GM06990 (cell line): ENCODE measurements at regions not wholly inside any gene's neighbourhood (a gene's known extent, or its start where the extent isn't known, plus 50 kb on each side); places are given as distances from the start of the nearest gene placed in this dataset.

ENCODE experiments used
- DNase-seq: peaks from one replicate; pipeline ENCODE4 v3.0.0-alpha.2; 2011; ENCODE audit not compliant: insufficient read length; ENCODE audit errors: extremely low read depth
- H3K27me3 ChIP-seq: replicated peaks from 2 replicates; pipeline ENCODE4 v1.6.0; 2011; ENCODE audit warnings: low read length; ENCODE audit not compliant: control insufficient read depth, insufficient read depth
- H3K36me3 ChIP-seq: 2 replicates; pipeline ENCODE4 v1.5.1; 2011; ENCODE audit warnings: low read length; ENCODE audit not compliant: control insufficient read depth, insufficient read depth
- H3K4me3 ChIP-seq: replicated peaks from 2 replicates; pipeline ENCODE4 v1.5.1; 2011; ENCODE audit warnings: low read depth, mild to moderate bottlenecking, control low read depth, low read length
- TF ChIP-seq, protein P1 (sequence below): IDR thresholded peaks from 2 replicates; pipeline ENCODE4 v1.5.1; 2011; ENCODE audit warnings: low read length, control low read depth, mild to moderate bottlenecking, inconsistent platforms; ENCODE audit not compliant: insufficient read depth, poor library complexity, severe bottlenecking

DNA sequence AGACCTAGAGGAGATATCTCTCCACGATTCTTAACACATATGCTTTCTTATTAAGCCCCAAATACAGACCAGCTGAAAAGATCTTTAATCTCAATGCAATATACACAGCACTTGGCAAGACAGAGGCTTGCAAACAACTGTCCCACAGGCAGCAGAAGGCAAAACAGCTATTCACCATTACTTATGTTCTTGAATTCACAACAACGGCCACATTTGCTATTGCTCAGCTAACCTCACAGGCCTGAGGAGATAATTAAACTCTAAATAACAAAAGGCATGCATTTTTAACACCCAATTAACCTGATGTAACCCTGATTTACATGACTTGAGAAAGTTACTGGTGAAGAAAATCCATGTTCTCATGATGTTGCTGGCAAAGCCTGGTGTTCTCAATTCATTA is 216.4 kb downstream of the CRPPA start:
- Histone ChIP-seq H3K36me3 (no peaks in the 10 kb centered on the region), H3K4me3 (no peak overlapping the region), H3K27me3 (no peaks in the 10 kb centered on the region)
- no peak for DNase-seq
- TF ChIP-seq, protein P1, sequence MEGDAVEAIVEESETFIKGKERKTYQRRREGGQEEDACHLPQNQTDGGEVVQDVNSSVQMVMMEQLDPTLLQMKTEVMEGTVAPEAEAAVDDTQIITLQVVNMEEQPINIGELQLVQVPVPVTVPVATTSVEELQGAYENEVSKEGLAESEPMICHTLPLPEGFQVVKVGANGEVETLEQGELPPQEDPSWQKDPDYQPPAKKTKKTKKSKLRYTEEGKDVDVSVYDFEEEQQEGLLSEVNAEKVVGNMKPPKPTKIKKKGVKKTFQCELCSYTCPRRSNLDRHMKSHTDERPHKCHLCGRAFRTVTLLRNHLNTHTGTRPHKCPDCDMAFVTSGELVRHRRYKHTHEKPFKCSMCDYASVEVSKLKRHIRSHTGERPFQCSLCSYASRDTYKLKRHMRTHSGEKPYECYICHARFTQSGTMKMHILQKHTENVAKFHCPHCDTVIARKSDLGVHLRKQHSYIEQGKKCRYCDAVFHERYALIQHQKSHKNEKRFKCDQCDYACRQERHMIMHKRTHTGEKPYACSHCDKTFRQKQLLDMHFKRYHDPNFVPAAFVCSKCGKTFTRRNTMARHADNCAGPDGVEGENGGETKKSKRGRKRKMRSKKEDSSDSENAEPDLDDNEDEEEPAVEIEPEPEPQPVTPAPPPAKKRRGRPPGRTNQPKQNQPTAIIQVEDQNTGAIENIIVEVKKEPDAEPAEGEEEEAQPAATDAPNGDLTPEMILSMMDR = no peak

DNA sequence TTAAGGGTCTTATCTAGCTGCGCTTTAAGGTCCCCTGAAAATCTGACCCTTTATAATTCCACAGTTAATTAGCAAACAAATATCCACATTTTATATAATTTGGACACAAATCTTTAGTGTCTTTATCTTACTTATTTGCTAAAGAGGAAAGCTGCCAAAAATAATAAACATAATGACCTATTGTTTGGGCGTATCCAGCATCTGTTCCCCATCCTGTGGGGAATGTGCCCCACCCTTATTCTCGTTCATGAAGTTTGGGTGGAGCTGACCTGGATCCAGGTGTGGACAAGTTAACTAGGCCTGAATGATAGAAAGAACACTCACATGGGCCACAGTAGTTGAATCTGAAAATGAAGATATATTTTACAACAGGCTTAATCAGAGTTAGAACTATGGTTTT is 218.3 kb downstream of the CRPPA start:
- DNase-seq = no peak
- TF ChIP-seq, protein P1 = no peak
- Histone ChIP-seq H3K4me3 (no peak overlapping the region), H3K27me3 (no peaks in the 10 kb centered on the region), H3K36me3 (no peaks in the 10 kb centered on the region)

- no peak for DNase-seq
- Histone ChIP-seq H3K36me3 (no peaks in the 10 kb centered on the region), H3K4me3 (no peak overlapping the region), H3K27me3 (no peaks in the 10 kb centered on the region)
- TF ChIP-seq, protein P1 = no peak
Measured at GRCh38 chr7:16202303-16202702, 219.0 kb downstream of the CRPPA start.

DNA sequence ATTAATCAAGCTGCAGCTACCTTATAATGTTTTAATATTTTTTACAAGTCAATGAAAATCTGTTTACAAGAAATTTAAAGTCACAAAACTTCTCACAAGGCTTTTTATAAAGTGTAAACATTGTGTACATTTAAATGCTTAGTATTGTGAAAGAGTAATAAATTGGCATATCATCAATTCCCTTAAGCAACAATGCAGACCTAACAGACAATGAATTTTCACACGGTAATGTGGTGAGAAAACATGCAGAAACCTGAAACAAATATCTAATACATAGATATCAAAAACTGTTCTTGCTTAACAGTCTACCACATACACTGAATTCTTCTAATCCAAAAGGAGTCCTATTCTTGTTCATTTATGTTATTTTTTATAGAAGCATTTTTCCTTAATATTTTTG is 220.7 kb downstream of the CRPPA start:
- Histone ChIP-seq H3K4me3 (no peak overlapping the region), H3K27me3 (no peaks in the 10 kb centered on the region), H3K36me3 (no peaks in the 10 kb centered on the region)
- no peak for DNase-seq
- TF ChIP-seq, protein P1 = no peak

DNA sequence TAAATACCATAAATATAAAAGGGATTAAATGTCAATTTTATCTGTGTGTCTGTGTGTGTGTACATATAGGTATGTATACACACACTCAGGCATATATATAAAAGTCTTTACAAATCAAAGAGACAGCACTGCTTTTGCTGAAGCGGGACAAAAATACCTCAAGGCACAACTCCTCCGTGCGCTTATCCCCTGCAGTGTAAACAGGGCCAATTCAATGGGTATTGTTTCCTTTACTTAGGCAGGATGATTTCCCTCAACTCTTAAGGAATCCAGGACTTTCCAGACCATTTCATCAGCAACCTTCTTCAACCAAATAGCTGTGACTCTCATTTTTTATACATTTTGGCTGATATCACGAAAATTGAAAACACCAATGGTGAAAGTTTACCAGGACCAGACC is 227.7 kb downstream of the CRPPA start:
- DNase-seq = no peak

More for the DNA sequence above, 227.7 kb downstream of the CRPPA start:
- no peaks in the 10 kb centered on the region for H3K27me3 ChIP-seq
- H3K4me3 ChIP-seq = no peak overlapping the region
- H3K36me3 ChIP-seq = no peaks in the 10 kb centered on the region
- TF ChIP-seq, protein P1 = no peak
